Lung (tissue), 11 donors: ENCODE measurements at regions not wholly inside any gene's neighbourhood (a gene's known extent, or its start where the extent isn't known, plus 50 kb on each side); places are given as distances from the start of the nearest gene placed in this dataset.

Experiments used
- ATAC-seq: fragments of 200-7000 bp; cut with Tn5 transposase; one replicate; pipeline ENCODE4 v1.9.1; 2020; ENCODE audit warnings: moderate number of reproducible peaks; ENCODE audit not compliant: insufficient read depth, low FRiP score
- DNase-seq, 3 donors: peaks; one replicate each; pipeline ENCODE4 v3.0.0-alpha.2; 2013 to 2017
- H3K27ac ChIP-seq, 2 donors: one replicate each; pipeline ENCODE4 v1.5.1; 2013; ENCODE audit warnings: mild to moderate bottlenecking in 2 of 2, moderate library complexity in 2 of 2, control low read depth in 1 of 2, inconsistent platforms in 1 of 2, low read depth in 1 of 2, low read length in 1 of 2
- H3K27me3 ChIP-seq, 3 donors: one replicate each; pipeline ENCODE4 v1.5.1; 2013; ENCODE audit warnings: low read length in 2 of 3; ENCODE audit not compliant: control insufficient read depth in 3 of 3, insufficient read depth in 3 of 3
- H3K36me3 ChIP-seq, 4 donors: one replicate each; pipeline ENCODE4 v1.5.1; 2013; ENCODE audit warnings: low read length in 4 of 4, mild to moderate bottlenecking in 1 of 4, moderate library complexity in 1 of 4; ENCODE audit not compliant: control insufficient read depth in 4 of 4, insufficient read depth in 4 of 4
- H3K4me1 ChIP-seq, 5 donors: one replicate each; pipeline ENCODE4 v1.5.1; 2013; ENCODE audit warnings: low read length in 5 of 5, mild to moderate bottlenecking in 2 of 5, moderate library complexity in 1 of 5; ENCODE audit not compliant: control insufficient read depth in 5 of 5, insufficient read depth in 5 of 5
- H3K4me3 ChIP-seq: one replicate; pipeline ENCODE4 v1.5.1; 2013; ENCODE audit warnings: mild to moderate bottlenecking, control low read depth, moderate library complexity
- H3K9ac ChIP-seq, 2 donors: one replicate each; pipeline ENCODE4 v1.5.1; 2013; ENCODE audit warnings: low read length in 2 of 2, control low read depth in 1 of 2; ENCODE audit not compliant: insufficient read depth in 1 of 2
- H3K9me3 ChIP-seq, 4 donors: one replicate each; pipeline ENCODE4 v1.5.1; 2013; ENCODE audit warnings: low read length in 3 of 4, mild to moderate bottlenecking in 1 of 4, moderate library complexity in 1 of 4; ENCODE audit not compliant: control insufficient read depth in 4 of 4, insufficient read depth in 3 of 4
- WGBS, 2 donors: extraction: QIAGEN DNeasy Blood & Tissue Kit; methylation state at CpG; one replicate each; pipeline ENCODE4 v1.1.7; 2013; 5-methylcytosine and 5-hydroxymethylcytosine counted together
- TF ChIP-seq, protein P1 (sequence below): IDR thresholded peaks from 2 replicates; pipeline ENCODE4 v1.5.1; 2012; ENCODE audit warnings: mild to moderate bottlenecking; ENCODE audit errors: control extremely low read depth, extremely low read depth
- donor health status: control.
- donor health status: control.
- donor health status: Bipolar disorder and iron deficiency.
- donor health status: healthy.
- donor health status: DM: yes; HTN: yes; CAD: no.

DNA sequence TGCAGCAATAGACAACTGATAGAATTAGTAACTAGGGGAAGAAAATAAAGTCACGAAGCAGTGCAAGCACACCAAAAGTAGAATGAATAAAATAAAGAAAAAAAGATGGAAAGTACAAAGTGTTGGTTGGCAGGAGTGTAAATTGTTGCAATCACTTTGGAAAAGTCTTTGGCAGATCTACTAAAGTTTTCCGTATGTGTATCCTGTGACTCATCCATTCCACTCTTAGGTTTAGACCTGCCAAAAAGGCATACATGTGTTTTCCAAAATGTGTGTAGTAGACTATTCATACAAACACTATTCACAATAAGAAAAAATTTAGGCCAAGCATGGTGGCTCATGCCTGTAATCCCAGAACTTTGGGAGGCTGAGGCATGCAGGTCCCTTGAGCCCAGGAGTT is 282.1 kb upstream of the FSIP2 start:
- WGBS, 2 donors, result 77 to 85% methylated on average over 2 of the region's 2 CpGs
- H3K4me1 ChIP-seq, result no peaks in the 10 kb centered on the region
- ATAC-seq, result no peak
- no peak overlapping the region for H3K9ac ChIP-seq
- H3K27ac ChIP-seq, result no peak overlapping the region
- no peaks in the 10 kb centered on the region for H3K36me3 ChIP-seq
- DNase-seq, result peak in 1 of 3 donors; percentile 0
- no peaks in the 10 kb centered on the region for H3K27me3 ChIP-seq
- H3K4me3 ChIP-seq, result no peak overlapping the region
- H3K9me3 ChIP-seq, result peaks cover 0 to 2% (median 0%) of the 10 kb centered on the region in 4 donors
- TF ChIP-seq, protein P1, sequence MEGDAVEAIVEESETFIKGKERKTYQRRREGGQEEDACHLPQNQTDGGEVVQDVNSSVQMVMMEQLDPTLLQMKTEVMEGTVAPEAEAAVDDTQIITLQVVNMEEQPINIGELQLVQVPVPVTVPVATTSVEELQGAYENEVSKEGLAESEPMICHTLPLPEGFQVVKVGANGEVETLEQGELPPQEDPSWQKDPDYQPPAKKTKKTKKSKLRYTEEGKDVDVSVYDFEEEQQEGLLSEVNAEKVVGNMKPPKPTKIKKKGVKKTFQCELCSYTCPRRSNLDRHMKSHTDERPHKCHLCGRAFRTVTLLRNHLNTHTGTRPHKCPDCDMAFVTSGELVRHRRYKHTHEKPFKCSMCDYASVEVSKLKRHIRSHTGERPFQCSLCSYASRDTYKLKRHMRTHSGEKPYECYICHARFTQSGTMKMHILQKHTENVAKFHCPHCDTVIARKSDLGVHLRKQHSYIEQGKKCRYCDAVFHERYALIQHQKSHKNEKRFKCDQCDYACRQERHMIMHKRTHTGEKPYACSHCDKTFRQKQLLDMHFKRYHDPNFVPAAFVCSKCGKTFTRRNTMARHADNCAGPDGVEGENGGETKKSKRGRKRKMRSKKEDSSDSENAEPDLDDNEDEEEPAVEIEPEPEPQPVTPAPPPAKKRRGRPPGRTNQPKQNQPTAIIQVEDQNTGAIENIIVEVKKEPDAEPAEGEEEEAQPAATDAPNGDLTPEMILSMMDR, result no peak

DNA sequence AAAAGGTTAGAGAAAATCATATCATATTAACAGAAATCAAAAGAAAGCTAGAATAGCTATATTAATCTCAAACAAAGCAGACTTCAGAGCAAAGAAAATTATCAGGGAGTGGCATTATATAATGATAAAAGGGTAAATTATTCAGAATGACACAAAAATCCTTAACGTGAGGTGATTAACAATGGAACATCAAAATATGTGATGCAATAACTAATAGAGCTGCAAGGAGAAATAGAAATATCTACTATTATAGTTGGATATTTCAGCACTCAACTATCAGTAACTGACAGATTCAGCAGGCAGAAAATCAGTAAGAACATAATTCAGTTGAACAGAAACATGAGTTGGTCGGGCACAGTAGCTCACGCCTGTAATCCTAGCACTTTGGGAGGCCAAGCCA is 275.1 kb upstream of the FSIP2 start:
- Histone ChIP-seq H3K27me3 (no peaks in the 10 kb centered on the region), H3K36me3 (no peaks in the 10 kb centered on the region), H3K9me3 (no peaks in the 10 kb centered on the region), H3K4me1 (no peaks in the 10 kb centered on the region), H3K27ac (no peak overlapping the region), H3K9ac (no peak overlapping the region), H3K4me3 (no peak overlapping the region)
- no peak for DNase-seq
- TF ChIP-seq, protein P1, result no peak
- WGBS, 2 donors, result 92 to 98% methylated on average over 3 of the region's 3 CpGs
- no peak for ATAC-seq

DNA sequence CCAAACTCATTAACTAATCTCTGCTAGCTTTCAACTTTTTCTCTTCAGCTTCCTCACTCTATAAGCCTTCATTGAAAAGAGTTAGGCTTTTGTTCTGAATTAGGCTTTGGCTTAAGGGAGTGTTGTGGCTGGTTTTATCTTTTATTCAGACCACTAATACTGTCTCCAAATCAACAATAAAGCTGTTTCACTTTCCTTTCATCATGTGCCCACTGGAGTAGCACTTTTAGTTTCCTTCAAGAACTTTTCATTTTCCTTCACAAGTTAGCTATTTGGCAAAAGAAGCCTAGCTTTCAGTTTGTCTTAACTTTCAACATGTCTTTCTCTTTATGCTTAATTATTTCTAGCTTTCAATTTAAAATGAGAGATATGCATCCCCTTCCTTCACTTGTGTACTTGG is 271.7 kb upstream of the FSIP2 start:
- Histone ChIP-seq H3K4me3 (no peak overlapping the region), H3K9ac (no peak overlapping the region), H3K27ac (no peak overlapping the region), H3K9me3 (no peaks in the 10 kb centered on the region), H3K4me1 (no peaks in the 10 kb centered on the region), H3K27me3 (no peaks in the 10 kb centered on the region), H3K36me3 (no peaks in the 10 kb centered on the region)
- ATAC-seq (no peak), DNase-seq (no peak)
- TF ChIP-seq, protein P1, result no peak

DNA sequence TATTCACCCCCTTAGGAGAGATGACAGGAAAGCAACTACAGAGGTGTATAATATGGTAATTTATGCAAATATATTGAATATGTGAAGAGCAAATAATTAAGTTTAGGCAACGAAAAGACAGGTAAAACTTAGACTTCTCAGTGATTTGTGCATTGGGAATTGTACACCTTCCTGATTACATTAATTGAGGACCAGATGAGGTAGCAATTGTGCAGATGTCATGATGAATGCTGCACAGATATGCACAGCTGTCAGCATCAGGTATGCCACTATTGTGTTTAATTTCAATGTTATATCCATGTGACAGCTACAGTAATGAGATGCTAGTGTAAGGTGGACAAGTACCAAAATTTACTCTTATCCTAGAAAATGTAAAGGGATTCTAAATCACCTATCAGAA is 267.2 kb upstream of the FSIP2 start:
- 62 to 73% methylated on average over 1 of the region's 1 CpG for WGBS, 2 donors
- H3K9ac ChIP-seq, result no peak overlapping the region
- H3K4me1 ChIP-seq, result no peaks in the 10 kb centered on the region
- H3K27ac ChIP-seq, result no peak overlapping the region
- ATAC-seq (no peak), DNase-seq (no peak)
- TF ChIP-seq, protein P1, result no peak
- H3K4me3 ChIP-seq, result no peak overlapping the region
- H3K36me3 ChIP-seq, result no peaks in the 10 kb centered on the region
- no peaks in the 10 kb centered on the region for H3K27me3 ChIP-seq
- H3K9me3 ChIP-seq, result peaks cover 0 to 8% (median 0%) of the 10 kb centered on the region in 4 donors
